GM19395 (cell line): ENCODE measurements at regions not wholly inside any gene's neighbourhood (a gene's known extent, or its start where the extent isn't known, plus 50 kb on each side); places are given as distances from the start of the nearest gene placed in this dataset.
"Not testable (repeated sequence)": the region's sequence is repeated elsewhere in the genome, so short reads cannot be mapped to it uniquely, and the experiment has no call there.

Experiments
- ATAC-seq: cut with Tn5 transposase; IDR thresholded peaks from one replicate; pipeline ENCODE4 v1.9.1; 2021; ENCODE audit warnings: mild to moderate bottlenecking, moderate library complexity; ENCODE audit not compliant: unreplicated experiment

DNA sequence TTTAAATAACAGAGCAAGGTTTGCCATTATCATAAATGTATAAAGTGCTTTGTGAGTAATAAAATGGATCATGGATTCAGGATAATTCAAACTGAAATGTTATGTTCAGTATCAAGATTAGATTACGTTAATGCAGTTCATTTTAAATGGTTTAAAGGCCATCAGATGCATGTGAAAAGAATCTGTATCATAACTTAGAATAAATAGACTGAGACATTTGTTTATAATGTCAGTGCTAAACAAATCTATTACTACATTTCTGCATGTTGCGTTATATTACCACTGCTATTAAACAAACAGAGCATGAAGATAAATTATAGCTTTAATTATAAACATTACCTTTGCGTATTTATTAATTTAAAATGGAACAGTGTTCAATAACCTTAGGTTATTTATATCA lies 160.2 kb downstream of the TOX3 start:
- ATAC-seq = no peak

DNA sequence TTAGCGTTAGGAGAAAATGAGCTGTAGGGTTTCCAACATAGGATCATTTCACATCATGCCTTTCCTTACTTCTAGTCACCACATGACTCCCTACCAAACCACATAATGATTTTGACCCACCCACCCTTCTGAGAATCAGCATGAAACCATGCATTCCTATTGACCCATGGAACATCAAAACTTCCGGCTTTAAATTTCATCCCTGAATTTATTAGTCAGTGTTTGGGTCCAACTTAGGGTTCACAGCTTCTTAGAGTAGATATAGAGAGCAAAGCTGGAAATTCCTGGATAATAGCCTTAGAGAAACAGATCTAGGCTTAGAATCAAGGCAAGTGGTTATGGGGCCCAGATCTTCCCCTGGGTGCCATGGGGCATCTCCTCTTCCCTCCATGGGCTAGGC lies 162.6 kb downstream of the TOX3 start:
- ATAC-seq = no peak

DNA sequence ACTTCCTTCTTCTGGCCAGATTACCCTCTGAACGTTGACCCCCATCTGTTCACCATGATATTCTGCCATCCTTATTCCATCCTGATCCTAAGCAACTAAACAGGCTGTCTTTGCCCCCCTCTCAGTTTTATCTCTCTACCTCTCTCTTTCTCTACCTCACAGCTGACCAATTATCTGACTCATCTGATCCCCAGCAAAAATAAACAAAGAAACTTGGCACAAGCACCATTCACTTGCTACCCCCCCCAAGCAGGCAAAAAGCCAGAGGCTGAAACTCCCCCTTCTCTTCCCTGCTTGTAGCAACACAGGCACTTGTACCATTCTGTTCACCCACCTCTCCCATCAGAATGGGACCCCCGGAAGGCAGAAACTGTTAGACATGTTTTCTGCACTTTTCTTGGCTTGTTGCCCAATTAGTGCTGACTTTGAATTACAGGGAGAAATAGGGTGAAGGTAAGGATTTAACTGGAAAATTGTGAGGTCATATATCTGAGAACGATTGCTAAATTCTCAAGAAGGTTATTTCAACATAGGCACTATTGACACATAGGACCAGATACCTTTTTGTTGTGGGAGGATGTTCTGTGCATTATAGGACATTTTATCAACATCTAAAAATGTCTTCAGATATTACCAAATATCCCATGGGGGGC lies 163.2 kb downstream of the TOX3 start:
- ATAC-seq = no peak

DNA sequence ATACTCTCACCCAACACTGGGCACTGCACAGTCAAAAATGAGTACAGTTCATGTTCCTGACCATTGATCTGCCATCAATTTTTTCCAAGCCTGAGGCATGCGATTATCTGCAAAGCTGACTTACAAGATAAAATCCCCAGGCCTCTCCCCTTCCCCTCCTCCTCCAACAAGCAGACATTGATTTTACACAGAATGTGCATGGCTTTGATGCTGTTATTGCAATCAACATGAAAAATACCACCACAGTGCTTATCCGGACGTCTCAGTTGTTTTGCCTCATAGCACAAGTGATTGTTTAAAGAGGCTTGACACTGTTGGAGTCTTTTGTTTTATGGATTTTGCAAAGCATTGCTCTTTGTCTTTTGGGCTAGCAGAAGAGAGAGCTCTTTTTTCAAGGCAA lies 163.8 kb downstream of the TOX3 start:
- no peak for ATAC-seq

DNA sequence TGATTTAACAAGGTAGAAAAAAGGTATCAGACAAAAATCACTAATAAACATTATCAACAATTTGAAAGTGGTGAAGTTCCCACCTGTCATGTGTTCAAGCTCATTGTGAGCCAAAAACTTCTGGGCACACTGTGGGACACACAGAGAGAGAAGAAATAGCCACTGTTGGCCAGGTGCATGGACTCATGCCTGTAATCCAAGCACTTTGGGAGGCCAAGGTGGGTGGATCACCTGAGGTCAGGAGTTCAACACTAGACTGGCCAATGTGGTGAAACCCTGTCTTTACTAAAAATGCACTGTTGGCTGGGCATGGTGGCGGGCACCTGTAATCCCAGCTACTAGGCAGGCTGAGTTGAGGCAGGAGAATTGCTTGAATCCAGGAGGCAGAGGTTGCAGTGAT lies 167.4 kb downstream of the TOX3 start:
- no peak for ATAC-seq

DNA sequence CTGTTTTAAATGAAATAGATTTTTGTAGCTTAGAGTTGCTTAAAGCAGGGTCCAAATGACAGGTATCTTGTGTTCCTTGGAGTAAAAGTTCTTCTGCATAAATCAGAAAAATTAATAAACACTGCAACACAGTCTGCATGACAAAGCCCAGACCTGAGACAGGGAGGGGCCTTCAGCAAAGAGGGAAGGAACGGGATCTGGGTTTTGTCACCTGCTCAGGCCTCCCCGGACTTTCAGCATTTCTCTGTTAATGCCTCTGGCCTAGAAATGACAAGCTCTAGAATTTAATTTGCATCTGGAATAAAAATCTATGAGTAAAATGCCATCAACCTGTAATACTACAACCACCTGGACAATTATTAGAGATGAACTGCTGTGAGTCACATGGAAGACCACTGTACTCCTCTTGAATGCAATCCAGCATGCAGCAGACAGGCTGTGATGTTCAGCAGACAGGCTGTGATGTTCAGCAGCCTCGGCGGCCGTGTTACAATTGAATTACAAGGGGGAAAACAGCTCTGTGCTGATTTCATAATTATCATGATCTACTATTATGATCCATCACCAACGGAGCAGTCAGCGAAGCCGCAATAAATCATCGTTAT lies 170.2 kb downstream of the TOX3 start:
- no peak for ATAC-seq

DNA sequence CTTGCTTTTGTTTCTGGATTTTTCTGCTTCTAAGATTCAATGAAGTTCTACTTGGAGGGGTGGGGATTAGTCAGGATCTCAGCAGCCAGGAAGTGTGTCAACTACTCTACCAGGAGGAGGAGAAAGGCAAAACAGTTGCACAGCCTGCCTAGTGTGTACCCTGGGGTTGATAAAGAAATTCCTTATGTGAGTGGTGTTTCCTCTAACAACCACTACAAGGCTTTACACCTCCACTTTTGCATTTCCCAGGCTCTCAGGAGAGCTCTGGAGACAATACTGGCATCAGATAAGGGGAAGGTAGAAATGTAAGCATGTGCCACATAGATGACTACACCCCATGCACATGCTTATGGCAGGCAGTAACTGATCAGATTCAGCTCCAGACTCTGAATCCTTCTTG lies 174.6 kb downstream of the TOX3 start:
- no peak for ATAC-seq

DNA sequence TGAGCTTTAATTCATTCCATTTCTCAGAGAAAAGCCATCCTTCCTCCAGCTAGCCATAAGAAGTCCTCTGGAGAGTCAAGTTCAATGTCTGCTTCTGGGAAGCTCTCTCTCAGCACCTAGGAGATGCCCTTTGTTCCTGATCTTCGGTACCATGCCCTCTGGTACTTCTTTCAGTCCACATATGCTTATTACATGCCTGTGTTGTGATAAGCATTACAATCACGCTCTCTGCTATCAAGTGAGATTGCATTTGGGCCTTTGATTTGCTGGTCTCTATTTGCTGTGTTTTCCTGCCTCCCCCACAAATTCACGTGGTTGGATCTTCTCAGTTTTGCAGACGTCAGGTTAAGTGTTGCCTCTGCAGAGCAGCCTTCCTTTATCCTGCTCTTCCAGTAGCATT lies 178.1 kb downstream of the TOX3 start:
- no peak for ATAC-seq

DNA sequence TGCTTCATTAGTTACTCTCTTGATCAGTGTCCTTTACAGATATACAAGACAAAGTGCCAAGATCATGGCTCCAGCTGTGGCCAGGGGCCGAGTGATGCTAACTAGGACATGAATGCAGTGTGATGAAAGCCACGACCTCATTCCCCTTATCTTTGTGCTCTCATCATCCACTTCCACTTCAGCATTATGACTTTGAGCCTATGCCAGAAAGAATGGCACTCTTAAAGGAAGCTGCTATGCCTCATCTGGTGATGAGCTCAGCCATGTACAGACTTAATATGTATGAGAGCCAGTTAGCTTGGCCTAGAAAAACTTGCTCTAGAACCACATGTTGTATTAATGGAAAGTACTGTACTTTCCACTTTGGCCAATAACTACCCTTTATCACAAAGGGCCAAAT lies 179.1 kb downstream of the TOX3 start:
- ATAC-seq = no peak

DNA sequence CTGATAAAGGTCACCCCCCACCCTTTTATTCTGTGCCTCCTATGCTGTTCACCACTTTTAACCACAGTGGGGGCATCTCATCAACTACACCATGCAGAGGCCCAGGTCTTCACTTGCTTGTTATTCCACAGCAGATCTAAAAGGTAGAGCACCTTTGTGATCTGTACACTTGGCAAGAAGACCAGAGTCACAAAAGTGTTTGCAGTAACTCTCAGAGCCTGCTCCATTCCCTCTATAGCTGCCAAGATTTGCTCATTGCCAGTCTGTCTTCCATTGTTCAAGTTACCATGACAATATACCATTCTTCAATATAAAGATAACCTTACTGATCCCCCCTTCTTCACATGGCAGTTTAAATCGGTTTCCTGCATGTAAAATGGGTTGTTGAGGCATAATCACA lies 180.0 kb downstream of the TOX3 start:
- no peak for ATAC-seq

DNA sequence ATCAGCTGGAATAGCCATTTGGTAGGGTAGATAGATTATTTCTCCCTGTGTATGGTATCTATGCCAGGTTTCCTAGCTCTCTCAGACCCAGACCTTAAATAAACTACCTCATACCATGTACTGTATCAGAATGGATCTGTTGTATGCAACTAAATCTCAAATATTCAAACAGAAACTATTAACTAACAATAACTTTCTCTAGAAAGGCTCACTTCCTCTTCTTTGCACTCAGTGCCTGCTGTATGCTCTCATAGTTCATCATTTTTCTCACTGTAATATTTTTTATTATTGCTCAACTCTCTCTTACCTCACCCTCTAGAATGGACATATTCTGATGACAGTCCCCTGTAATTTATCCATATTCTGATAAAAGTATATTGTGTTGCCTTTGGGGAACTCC lies 182.4 kb downstream of the TOX3 start:
- ATAC-seq = no peak

DNA sequence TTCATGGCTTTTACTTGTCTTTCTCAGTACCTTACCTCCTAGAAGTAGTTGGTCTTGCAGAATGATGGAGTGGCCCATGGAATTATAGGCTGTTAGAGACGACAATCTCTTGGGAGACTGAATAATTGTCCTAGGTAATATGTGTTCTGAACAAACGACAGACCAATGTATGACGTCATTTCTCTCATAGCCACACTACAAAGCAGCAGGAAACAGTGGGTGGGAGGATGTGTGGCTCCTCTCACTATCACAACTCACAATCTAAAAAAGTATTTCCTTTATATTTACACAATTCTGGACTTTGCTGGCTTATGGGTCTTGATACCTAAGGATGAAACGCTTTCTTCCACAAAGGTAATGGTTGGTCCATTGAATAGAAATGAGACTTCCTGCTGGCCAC lies 183.9 kb downstream of the TOX3 start:
- no peak for ATAC-seq

DNA sequence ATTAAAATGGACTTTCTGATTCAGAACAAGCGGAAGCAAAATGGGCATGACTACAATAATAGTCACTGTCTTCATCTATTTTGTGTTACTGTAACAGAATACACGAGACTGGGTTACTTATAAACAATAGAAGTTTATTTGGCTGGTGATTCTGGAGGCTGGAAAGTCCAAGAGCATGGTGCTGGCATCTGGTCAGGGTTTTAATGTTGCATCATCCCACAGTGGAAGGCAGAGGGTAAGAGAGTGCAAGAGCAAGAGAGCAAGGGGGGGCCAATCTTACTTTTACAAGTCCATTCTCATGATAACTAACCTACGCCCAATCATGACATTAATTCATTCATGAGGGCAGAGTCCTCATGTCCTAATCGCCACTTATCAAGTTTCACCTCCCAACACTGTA lies 189.2 kb downstream of the TOX3 start:
- no peak for ATAC-seq

DNA sequence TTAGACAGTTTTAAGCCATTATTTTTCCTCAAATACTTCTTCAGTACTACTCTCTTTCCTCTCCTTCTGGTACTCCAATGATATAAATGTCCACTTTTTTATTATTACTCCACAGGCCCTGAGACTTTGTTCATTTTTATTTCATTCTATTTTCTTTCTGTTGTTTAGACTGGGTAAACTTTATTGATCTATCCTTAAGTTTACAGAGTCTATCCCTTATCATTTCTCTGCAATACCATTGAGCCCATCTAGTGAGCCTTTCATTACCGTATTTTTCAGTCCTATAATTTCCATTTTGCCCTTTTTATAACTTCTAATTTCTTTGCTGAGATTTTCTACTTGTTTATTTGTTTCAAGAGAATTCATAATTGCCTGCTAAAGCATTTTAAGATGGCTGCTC lies 193.7 kb downstream of the TOX3 start:
- ATAC-seq = no peak

DNA sequence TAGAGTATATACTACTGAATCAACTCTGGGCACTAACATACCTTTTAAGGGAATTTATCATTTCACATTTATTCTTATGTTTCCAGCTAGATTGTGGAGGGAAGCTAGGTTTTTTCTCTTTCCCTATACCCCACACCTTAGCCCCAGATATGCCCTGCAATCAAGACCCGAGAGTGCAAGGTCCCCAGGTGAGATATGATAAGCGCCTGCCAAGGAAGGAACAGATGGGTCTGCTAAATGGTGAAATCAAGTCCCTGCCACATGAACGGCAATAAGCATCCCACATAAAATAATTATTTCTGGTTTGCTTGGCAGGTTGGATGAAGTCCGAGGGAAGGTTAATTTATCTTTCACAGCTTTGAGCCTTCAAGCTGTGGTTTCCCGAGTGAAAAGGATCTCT lies 195.5 kb downstream of the TOX3 start:
- ATAC-seq = no peak

DNA sequence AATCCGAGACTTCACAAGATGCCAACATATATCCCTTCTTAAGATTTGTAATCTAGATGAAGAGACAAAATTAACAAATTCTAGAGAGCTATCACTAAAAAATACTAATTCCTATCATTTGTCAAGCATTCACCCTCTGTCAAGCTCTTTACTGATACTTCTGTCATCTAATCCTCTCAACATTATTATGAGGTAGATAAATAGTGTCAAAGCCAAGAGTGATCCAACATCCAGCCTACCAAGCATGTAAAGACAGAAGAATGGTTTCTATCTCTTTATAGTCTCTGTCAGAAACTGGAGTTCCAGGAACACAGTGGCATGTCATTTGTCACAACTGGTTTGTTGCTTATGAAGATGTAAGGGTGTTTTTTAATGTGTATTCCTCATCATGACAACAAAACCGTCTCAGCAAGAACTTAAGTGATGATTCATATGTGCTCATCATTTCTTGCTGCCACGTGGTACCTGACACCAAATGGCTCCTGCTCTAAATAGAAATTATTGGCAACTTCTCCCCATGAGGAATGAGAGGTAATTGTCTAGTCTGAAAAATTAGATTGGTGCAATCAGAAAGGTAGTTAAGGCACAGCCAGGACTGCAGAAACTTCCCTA lies 196.8 kb downstream of the TOX3 start:
- no peak for ATAC-seq

DNA sequence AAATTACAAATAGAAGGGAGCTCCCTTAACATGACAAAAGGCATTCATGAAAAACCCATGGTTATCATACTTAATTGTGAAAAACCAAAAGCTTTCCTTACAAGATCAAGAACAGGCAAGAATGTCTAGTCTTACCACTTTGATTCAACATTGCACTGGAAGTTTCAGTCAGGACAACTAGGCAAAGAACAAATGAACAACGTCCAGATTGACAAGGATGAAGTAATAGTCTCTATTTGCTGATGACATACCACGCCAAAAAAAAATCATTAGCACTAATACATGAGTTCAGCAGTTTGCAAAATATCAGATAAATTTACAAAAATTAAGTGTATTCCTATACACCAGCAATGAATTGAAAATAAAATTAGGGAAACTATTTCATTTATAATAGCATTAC lies 200.2 kb downstream of the TOX3 start:
- no peak for ATAC-seq

DNA sequence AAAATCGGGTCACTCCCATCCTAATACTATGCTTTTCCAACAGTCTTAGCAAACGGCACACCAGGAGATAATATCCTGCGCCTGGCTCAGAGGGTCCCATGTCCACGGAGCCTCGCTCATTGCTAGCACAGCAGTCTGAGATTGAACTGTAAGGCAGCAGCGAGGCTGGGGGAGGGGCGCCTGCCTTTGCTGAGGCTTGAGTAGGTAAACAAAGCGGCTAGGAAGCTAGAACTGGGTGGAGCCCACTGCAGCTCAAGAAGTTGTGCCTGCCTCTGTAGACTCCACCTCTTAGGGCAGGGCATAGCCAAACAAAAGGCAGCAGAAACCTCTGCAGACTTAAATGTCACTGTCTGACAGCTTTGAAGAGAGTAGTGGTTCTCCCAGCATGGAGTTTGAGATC lies 213.3 kb downstream of the TOX3 start:
- not testable (repeated sequence) for ATAC-seq

DNA sequence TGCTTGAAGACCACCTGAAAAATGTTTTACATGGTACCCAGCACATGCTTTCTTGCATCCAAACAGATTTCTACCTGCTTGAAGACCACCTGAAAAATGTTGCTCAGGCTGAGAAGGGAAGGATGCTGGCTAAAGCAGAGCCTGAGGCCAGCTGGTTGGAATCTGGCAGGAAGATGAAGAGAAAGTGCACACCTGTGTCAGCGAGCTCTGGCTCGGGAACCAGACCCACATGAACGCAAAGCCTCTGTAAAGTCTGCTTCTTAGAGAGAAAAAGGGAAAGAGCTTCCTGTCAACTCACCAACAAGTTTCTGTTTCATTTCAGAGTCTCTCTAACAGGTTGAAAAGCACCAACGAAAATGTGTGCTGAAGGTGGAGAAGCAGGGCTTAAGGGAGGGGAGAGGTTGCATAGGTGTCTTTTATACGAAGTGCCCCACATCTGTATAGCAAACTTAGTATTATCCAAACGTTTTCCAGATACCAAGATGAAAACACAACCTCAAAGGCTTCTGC lies 226.0 kb downstream of the TOX3 start:
- ATAC-seq = no peak

DNA sequence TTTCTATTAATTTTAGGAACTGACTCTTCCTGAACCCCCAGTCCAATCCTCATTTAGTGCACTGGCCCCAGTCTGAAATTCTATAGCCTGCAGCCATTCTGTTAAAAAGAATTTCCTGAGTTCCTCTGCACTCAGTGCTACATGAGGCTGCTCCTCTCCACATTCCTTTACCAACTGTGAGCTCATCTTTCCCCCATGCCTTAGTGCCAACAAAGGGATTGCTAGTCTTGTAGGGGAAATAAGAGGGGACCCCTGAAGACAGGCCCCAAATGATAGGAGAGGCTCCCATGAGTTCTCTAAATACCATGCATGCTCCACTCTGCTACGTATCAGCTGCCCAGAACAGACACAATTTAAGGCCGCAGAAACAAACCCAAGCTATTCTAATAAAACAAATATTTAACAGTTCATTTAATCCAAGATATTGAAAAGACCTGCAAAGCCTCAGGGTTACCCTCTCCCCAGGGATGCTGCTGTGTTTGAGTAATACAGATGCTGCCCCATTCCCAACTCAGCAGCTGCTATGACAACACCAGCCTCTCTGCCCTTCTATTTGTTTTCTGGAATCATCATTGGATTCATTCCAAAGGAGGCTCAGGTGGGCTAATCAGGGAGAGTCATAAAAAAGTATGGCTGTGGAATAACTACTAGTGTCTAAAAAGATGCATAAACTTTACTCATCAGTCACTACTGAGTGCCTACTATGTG lies 228.5 kb downstream of the TOX3 start:
- ATAC-seq = no peak

DNA sequence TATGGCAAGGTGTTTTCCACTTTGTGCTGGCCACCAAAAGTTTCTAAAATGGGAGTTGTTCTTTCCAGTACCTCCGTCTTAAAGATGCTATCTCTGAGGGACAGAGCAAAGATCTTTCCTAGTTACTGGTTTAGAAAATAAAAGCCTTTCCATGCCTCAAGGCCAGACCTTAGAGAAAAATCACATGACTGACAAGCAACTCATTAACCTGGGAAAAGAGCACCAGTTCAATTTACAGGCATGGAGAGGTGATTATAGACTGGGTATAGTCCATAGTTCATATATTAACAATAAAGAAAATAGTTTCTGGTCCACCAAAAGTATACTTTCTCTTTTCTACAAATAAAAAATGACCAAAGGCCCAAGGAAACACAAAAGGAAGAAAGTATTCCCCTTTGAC lies 230.7 kb downstream of the TOX3 start:
- no peak for ATAC-seq

DNA sequence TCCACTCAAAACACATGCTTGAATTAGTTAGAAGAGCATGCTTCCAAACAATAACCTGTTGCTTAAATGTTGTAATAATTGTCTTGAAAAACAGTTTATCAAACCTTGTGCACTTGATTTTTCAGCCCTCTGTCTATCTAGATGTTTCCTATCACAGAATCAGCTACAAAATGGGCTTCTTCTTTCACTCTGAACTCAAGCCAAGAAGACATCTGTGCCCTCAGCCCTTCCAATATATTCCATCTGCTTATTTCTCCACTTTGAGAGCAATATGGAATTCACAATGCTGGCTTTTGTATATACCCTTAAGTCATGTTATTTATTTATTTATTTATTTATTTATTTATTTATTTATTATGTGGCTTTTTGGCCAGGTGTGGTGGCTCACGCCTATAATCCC lies 234.2 kb downstream of the TOX3 start:
- no peak for ATAC-seq
